Mesendoderm (in vitro differentiated cells): ENCODE measurements at regions not wholly inside any gene's neighbourhood (a gene's known extent, or its start where the extent isn't known, plus 50 kb on each side); places are given as distances from the start of the nearest gene placed in this dataset.
"Not testable (repeated sequence)": the region's sequence is repeated elsewhere in the genome, so short reads cannot be mapped to it uniquely, and the experiment has no call there.

Experiments used
- DNase-seq: peaks from one replicate; pipeline ENCODE4 v3.0.0; 2013
- H2AK5ac ChIP-seq: 2 replicates; pipeline ENCODE4 v1.6.1; 2013; ENCODE audit warnings: low read length, inconsistent platforms
- H2BK120ac ChIP-seq: 2 replicates; pipeline ENCODE4 v1.6.1; 2013; ENCODE audit warnings: low read depth, mild to moderate bottlenecking, low read length, moderate library complexity, mixed read lengths
- H2BK15ac ChIP-seq: replicated peaks from 2 replicates; pipeline ENCODE4 v1.6.1; 2013; ENCODE audit warnings: low read depth, mild to moderate bottlenecking, moderate library complexity
- H2BK5ac ChIP-seq: 2 replicates; pipeline ENCODE4 v1.6.1; 2013; ENCODE audit warnings: low read length, inconsistent platforms
- H3K18ac ChIP-seq: 2 replicates; pipeline ENCODE4 v1.6.1; 2013; ENCODE audit warnings: mild to moderate bottlenecking, low read length, mixed read lengths
- H3K23ac ChIP-seq: one replicate; pipeline ENCODE4 v1.6.1; 2013; ENCODE audit warnings: low read length
- H3K27ac ChIP-seq: 2 replicates; pipeline ENCODE4 v1.5.1; 2013; ENCODE audit warnings: low read depth, mild to moderate bottlenecking, inconsistent platforms, low read length, moderate library complexity
- H3K27me3 ChIP-seq: 2 replicates; pipeline ENCODE4 v1.6.1; 2013; ENCODE audit warnings: low read length, control low read depth, mild to moderate bottlenecking, inconsistent platforms; ENCODE audit not compliant: insufficient read depth, poor library complexity
- H3K36me3 ChIP-seq: 2 replicates; pipeline ENCODE4 v1.6.1; 2013; ENCODE audit warnings: low read length, inconsistent platforms; ENCODE audit not compliant: control insufficient read depth, insufficient read depth
- H3K4ac ChIP-seq: one replicate; pipeline ENCODE4 v1.6.1; 2013; ENCODE audit warnings: low read depth, mild to moderate bottlenecking, low read length, moderate library complexity
- H3K4me1 ChIP-seq: 2 replicates; pipeline ENCODE4 v1.6.1; 2013; ENCODE audit warnings: low read depth, low read length, inconsistent platforms; ENCODE audit not compliant: control insufficient read depth
- H3K4me2 ChIP-seq: 2 replicates; pipeline ENCODE4 v1.6.1; 2013; ENCODE audit warnings: low read length
- H3K4me3 ChIP-seq: 2 replicates; pipeline ENCODE4 v1.5.1; 2013; ENCODE audit warnings: mild to moderate bottlenecking, low read length
- H3K56ac ChIP-seq: one replicate; pipeline ENCODE4 v1.6.1; 2013; ENCODE audit warnings: low read length
- H3K79me1 ChIP-seq: 2 replicates; pipeline ENCODE4 v1.6.1; 2013; ENCODE audit warnings: low read length, inconsistent platforms
- H3K79me2 ChIP-seq: 2 replicates; pipeline ENCODE4 v1.6.1; 2013; ENCODE audit warnings: mild to moderate bottlenecking, low read length; ENCODE audit not compliant: control insufficient read depth, insufficient read depth
- H3K9ac ChIP-seq: 2 replicates; pipeline ENCODE4 v1.6.1; 2013; ENCODE audit warnings: low read length, inconsistent platforms
- H4K5ac ChIP-seq: one replicate; pipeline ENCODE4 v1.6.1; 2013; ENCODE audit warnings: low read length
- H4K8ac ChIP-seq: one replicate; pipeline ENCODE4 v1.6.1; 2013; ENCODE audit warnings: low read depth, mild to moderate bottlenecking, control low read depth, low read length, moderate library complexity
- WGBS: extraction: QIAGEN DNeasy Blood & Tissue Kit; methylation state at CpG from one replicate; pipeline ENCODE4 v1.1.7; 2013; ENCODE audit warnings: low lambda C conversion rate, missing lambda C conversion rate; ENCODE audit not compliant: insufficient coverage; ENCODE audit errors: extremely low coverage; 5-methylcytosine and 5-hydroxymethylcytosine counted together

GRCh38 chr2:95763074-95763473 is 171.3 kb downstream of the TRIM43 start:
- H3K4me3 ChIP-seq, H3K27ac ChIP-seq, H3K79me2 ChIP-seq, H3K27me3 ChIP-seq, DNase-seq, H4K8ac ChIP-seq, H3K23ac ChIP-seq, H3K56ac ChIP-seq, H2BK120ac ChIP-seq, H3K18ac ChIP-seq, H4K5ac ChIP-seq, H3K4ac ChIP-seq, H2AK5ac ChIP-seq, H3K4me1 ChIP-seq, H3K9ac ChIP-seq, H3K79me1 ChIP-seq, H2BK5ac ChIP-seq, H2BK15ac ChIP-seq, H3K36me3 ChIP-seq, H3K4me2 ChIP-seq: not testable (repeated sequence)
- WGBS = no CpG with 5 or more reads among the region's 6 CpGs

DNA sequence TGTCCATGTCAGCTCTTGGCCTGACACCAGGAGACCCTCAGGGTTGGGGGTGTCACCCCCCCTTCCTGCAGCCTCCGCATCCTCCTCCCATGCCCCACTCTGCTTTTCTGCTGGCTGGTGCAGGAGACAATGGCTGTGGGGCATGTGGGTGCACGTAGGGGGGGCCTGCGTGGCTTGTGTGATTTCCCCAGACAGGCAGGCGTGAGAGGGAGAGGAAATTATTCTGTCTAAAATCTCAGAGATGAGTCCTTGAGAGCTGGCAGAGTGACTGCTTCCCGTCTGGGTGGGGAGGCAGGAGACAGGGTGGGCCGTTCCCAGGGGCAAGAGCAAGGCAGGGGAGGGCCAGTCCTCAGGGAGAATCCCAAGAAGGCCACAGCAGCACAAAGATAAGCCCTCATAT is 173.2 kb downstream of the TRIM43 start:
- H2AK5ac ChIP-seq, H3K4me2 ChIP-seq, H4K8ac ChIP-seq, H3K4ac ChIP-seq, H3K4me3 ChIP-seq, H3K4me1 ChIP-seq, H2BK15ac ChIP-seq, H3K79me2 ChIP-seq, H3K56ac ChIP-seq, H3K79me1 ChIP-seq, H4K5ac ChIP-seq, H3K18ac ChIP-seq, DNase-seq, H2BK5ac ChIP-seq, H3K27me3 ChIP-seq, H2BK120ac ChIP-seq, H3K9ac ChIP-seq, H3K36me3 ChIP-seq, H3K23ac ChIP-seq, H3K27ac ChIP-seq: not testable (repeated sequence)
- WGBS = no CpG with 5 or more reads among the region's 6 CpGs

- not testable (repeated sequence) for H3K4me1 ChIP-seq, H3K27me3 ChIP-seq, H3K9ac ChIP-seq, H3K23ac ChIP-seq, H3K27ac ChIP-seq, H3K79me2 ChIP-seq, H2BK120ac ChIP-seq, H3K18ac ChIP-seq, H2BK5ac ChIP-seq, H2AK5ac ChIP-seq, H3K4me3 ChIP-seq, H3K4me2 ChIP-seq, H2BK15ac ChIP-seq, H3K79me1 ChIP-seq, H3K4ac ChIP-seq, DNase-seq, H4K8ac ChIP-seq, H4K5ac ChIP-seq, H3K56ac ChIP-seq, H3K36me3 ChIP-seq
- WGBS = no CpG with 5 or more reads among the region's 11 CpGs
Observed at GRCh38 chr2:95765925-95766910, 174.4 kb downstream of the TRIM43 start.

DNA sequence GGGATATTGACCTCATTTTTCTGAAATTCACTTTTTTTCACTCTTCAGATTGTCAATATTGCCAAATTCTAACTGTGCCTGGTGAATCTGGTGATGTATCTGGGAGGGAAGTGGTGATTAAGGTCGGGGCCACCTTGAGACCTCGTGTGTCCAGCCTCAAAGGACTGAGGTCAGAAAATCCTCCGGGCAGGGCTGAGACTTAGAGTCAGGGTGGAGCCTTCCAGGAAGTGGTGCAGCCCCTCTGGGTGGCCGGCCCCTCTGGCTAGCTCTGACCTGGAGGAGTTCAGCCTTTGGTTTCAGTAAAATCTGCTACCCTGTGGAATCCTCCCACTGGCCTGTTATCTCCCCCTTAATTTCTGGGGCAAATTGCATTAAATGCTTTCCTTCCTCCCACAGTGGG is 175.7 kb downstream of the TRIM43 start:
- not testable (repeated sequence) for H3K4me2 ChIP-seq, H3K18ac ChIP-seq, H3K79me2 ChIP-seq, H3K27me3 ChIP-seq, H4K5ac ChIP-seq, H3K36me3 ChIP-seq, H3K4ac ChIP-seq, H3K56ac ChIP-seq, H3K4me1 ChIP-seq, H2BK120ac ChIP-seq, H3K9ac ChIP-seq, H2BK5ac ChIP-seq, H3K27ac ChIP-seq, H2AK5ac ChIP-seq, H3K79me1 ChIP-seq, H2BK15ac ChIP-seq, DNase-seq, H3K4me3 ChIP-seq, H3K23ac ChIP-seq, H4K8ac ChIP-seq
- WGBS = no CpG with 5 or more reads among the region's 4 CpGs

- H2BK5ac ChIP-seq, H3K4me3 ChIP-seq, H2BK120ac ChIP-seq, H3K9ac ChIP-seq, H3K27ac ChIP-seq, H4K8ac ChIP-seq, H3K27me3 ChIP-seq, H3K79me2 ChIP-seq, H3K4ac ChIP-seq, H3K4me1 ChIP-seq, H3K4me2 ChIP-seq, H3K23ac ChIP-seq, H3K36me3 ChIP-seq, H2AK5ac ChIP-seq, H3K18ac ChIP-seq, H3K79me1 ChIP-seq, H3K56ac ChIP-seq, H4K5ac ChIP-seq, H2BK15ac ChIP-seq: not testable (repeated sequence)
- DNase-seq = peak; percentile 11
- WGBS = no CpG with 5 or more reads among the region's 3 CpGs
Observed at GRCh38 chr2:95767950-95768349, 176.1 kb downstream of the TRIM43 start.

- H3K56ac ChIP-seq, H3K4ac ChIP-seq, H3K4me3 ChIP-seq, H3K23ac ChIP-seq, H3K79me1 ChIP-seq, H2BK5ac ChIP-seq, H3K9ac ChIP-seq, H3K18ac ChIP-seq, DNase-seq, H3K27me3 ChIP-seq, H2BK15ac ChIP-seq, H4K8ac ChIP-seq, H3K36me3 ChIP-seq, H3K4me2 ChIP-seq, H3K79me2 ChIP-seq, H2BK120ac ChIP-seq, H2AK5ac ChIP-seq, H3K4me1 ChIP-seq, H3K27ac ChIP-seq, H4K5ac ChIP-seq: not testable (repeated sequence)
- no CpG with 5 or more reads among the region's 1 CpG for WGBS
Observed at GRCh38 chr2:95769256-95769655, 177.5 kb downstream of the TRIM43 start.
